MM.1S (cell line): ENCODE measurements at regions not wholly inside any gene's neighbourhood (a gene's known extent, or its start where the extent isn't known, plus 50 kb on each side); places are given as distances from the start of the nearest gene placed in this dataset.

Experiments
- DNase-seq: peaks from one replicate; pipeline ENCODE4 v3.0.0-alpha.2; 2015
- H2AFZ ChIP-seq: fragments of 300-600 bp; sonication (generic); 2 replicates; pipeline ENCODE4 v1.6.0; 2016; ENCODE audit warnings: antibody characterized with exemption, low read length
- H3F3A ChIP-seq: fragments of 300-600 bp; sonication (generic); 2 replicates; pipeline ENCODE4 v1.6.1; 2016; ENCODE audit warnings: mild to moderate bottlenecking, antibody characterized with exemption, low read length, moderate library complexity, mixed read lengths; ENCODE audit not compliant: insufficient read depth
- H3K27ac ChIP-seq: fragments of 300-600 bp; sonication (generic); 2 replicates; pipeline ENCODE4 v1.5.1; 2016; ENCODE audit warnings: mild to moderate bottlenecking, low read length
- H3K27me3 ChIP-seq: fragments of 300-600 bp; sonication (generic); replicated peaks from 2 replicates; pipeline ENCODE4 v1.6.0; 2016; ENCODE audit warnings: low read length; ENCODE audit not compliant: insufficient read depth
- H3K36me3 ChIP-seq: fragments of 300-600 bp; sonication (generic); replicated peaks from 2 replicates; pipeline ENCODE4 v1.6.1; 2016; ENCODE audit warnings: mild to moderate bottlenecking, low read length, mixed read lengths; ENCODE audit not compliant: insufficient read depth
- H3K4me1 ChIP-seq: fragments of 300-600 bp; sonication (generic); 2 replicates; pipeline ENCODE4 v1.6.1; 2016; ENCODE audit warnings: low read length, mixed read lengths
- H3K4me2 ChIP-seq: fragments of 300-600 bp; sonication (generic); 2 replicates; pipeline ENCODE4 v1.6.0; 2016; ENCODE audit warnings: low read depth, low read length
- H3K4me3 ChIP-seq: fragments of 300-600 bp; sonication (generic); 2 replicates; pipeline ENCODE4 v1.5.1; 2016; ENCODE audit warnings: low read length, mixed read lengths
- H3K79me2 ChIP-seq: fragments of 300-600 bp; sonication (generic); 2 replicates; pipeline ENCODE4 v1.6.1; 2016; ENCODE audit warnings: mixed run types, low read length, mixed read lengths
- H3K9ac ChIP-seq: fragments of 300-600 bp; sonication (generic); 2 replicates; pipeline ENCODE4 v1.6.1; 2016; ENCODE audit warnings: low read length, mixed read lengths
- H3K9me2 ChIP-seq: fragments of 300-600 bp; sonication (generic); replicated peaks from 2 replicates; pipeline ENCODE4 v1.6.1; 2016; ENCODE audit warnings: mild to moderate bottlenecking, low read length, mixed read lengths; ENCODE audit not compliant: insufficient read depth
- H3K9me3 ChIP-seq: fragments of 300-600 bp; sonication (generic); replicated peaks from 2 replicates; pipeline ENCODE4 v1.6.1; 2016; ENCODE audit warnings: mild to moderate bottlenecking, low read length, mixed read lengths; ENCODE audit not compliant: insufficient read depth
- H4K20me1 ChIP-seq: fragments of 300-600 bp; sonication (generic); 2 replicates; pipeline ENCODE4 v1.6.1; 2016; ENCODE audit warnings: mild to moderate bottlenecking, low read length, moderate library complexity, mixed read lengths; ENCODE audit not compliant: insufficient read depth
- CTCF ChIP-seq: fragments of 300-600 bp; sonication (generic); IDR thresholded peaks from 2 replicates; pipeline ENCODE4 v1.5.1; 2016; ENCODE audit warnings: antibody characterized with exemption, low read length, mixed read lengths
- EZH2 ChIP-seq: fragments of 300-600 bp; sonication (generic); optimal IDR thresholded peaks from 2 replicates; pipeline ENCODE3; 2017; ENCODE audit warnings: low read depth, mild to moderate bottlenecking, antibody characterized with exemption, low read length, mixed read lengths
- EZH2phosphoT487 ChIP-seq: fragments of 300-600 bp; sonication (generic); IDR thresholded peaks from 2 replicates; pipeline ENCODE4 v1.6.1; 2018; ENCODE audit warnings: antibody characterized with exemption, low read length

- no peaks in the 10 kb centered on the region for H3K27me3 ChIP-seq
- H3K4me3 ChIP-seq, result no peak overlapping the region
- H3K79me2 ChIP-seq, result no peaks in the 10 kb centered on the region
- no peak overlapping the region for H3K4me2 ChIP-seq
- peaks cover 18% of the 10 kb centered on the region for H3F3A ChIP-seq
- no peaks in the 10 kb centered on the region for H4K20me1 ChIP-seq
- no peaks in the 10 kb centered on the region for H3K9me2 ChIP-seq
- H3K27ac ChIP-seq, result no peak overlapping the region
- H3K36me3 ChIP-seq, result no peaks in the 10 kb centered on the region
- no peak overlapping the region for H3K9ac ChIP-seq
- DNase-seq, result no peak
- TF ChIP-seq CTCF, result no peak
- no peak for TF ChIP-seq EZH2
- no peak for TF ChIP-seq EZH2phosphoT487
- peaks cover 64% of the 10 kb centered on the region for H3K4me1 ChIP-seq
- H3K9me3 ChIP-seq, result no peaks in the 10 kb centered on the region
- H2AFZ ChIP-seq, result no peak overlapping the region
Observed at GRCh38 chr6:87913974-87914373, 133.7 kb upstream of the SPACA1 start.

- Histone ChIP-seq H3K27ac (no peak overlapping the region), H2AFZ (no peak overlapping the region), H3K9me3 (no peaks in the 10 kb centered on the region), H3K9me2 (no peaks in the 10 kb centered on the region), H3K9ac (no peak overlapping the region), H3K4me2 (0 out of 2 replicates have a peak overlapping the region, but pooled peaks have one; percentile 7), H3K79me2 (no peaks in the 10 kb centered on the region), H3F3A (peaks cover 9% of the 10 kb centered on the region; the same call in 1 of the 2 replicates), H3K4me3 (no peak overlapping the region), H3K4me1 (peaks cover 61% of the 10 kb centered on the region), H3K27me3 (no peaks in the 10 kb centered on the region), H3K36me3 (no peaks in the 10 kb centered on the region), H4K20me1 (no peaks in the 10 kb centered on the region)
- TF ChIP-seq EZH2phosphoT487 (no peak), CTCF (no peak), EZH2 (no peak)
- DNase-seq, result no peak
Observed at GRCh38 chr6:87912102-87912501, 135.5 kb upstream of the SPACA1 start.

GRCh38 chr6:87909849-87910248 lies 137.8 kb upstream of the SPACA1 start:
- no peak for DNase-seq
- TF ChIP-seq EZH2phosphoT487 (no peak), EZH2 (no peak), CTCF (no peak)
- H4K20me1 ChIP-seq, result no peaks in the 10 kb centered on the region
- no peak overlapping the region for H3K4me2 ChIP-seq
- H3K4me1 ChIP-seq, result peaks cover 60% of the 10 kb centered on the region
- H3K27me3 ChIP-seq, result no peaks in the 10 kb centered on the region
- no peaks in the 10 kb centered on the region for H3K9me3 ChIP-seq
- peaks cover 18% of the 10 kb centered on the region for H3F3A ChIP-seq
- no peak overlapping the region for H2AFZ ChIP-seq
- H3K27ac ChIP-seq, result no peak overlapping the region
- no peaks in the 10 kb centered on the region for H3K79me2 ChIP-seq
- H3K9ac ChIP-seq, result no peak overlapping the region
- no peak overlapping the region for H3K4me3 ChIP-seq
- H3K36me3 ChIP-seq, result no peaks in the 10 kb centered on the region
- no peaks in the 10 kb centered on the region for H3K9me2 ChIP-seq
